HepG2 (cell line): ENCODE measurements at regions not wholly inside any gene's neighbourhood (a gene's known extent, or its start where the extent isn't known, plus 50 kb on each side); places are given as distances from the start of the nearest gene placed in this dataset.

Experiments
- ATAC-seq: fragments of 200-7000 bp; cut with Tn5 transposase; 3 replicates; pipeline ENCODE4 v1.9.1; 2020; ENCODE audit warnings: mild to moderate bottlenecking, moderate library complexity
- BruUV-seq: library from RNA; stranded (reverse); fragments of 400-500 nt; replicated peaks from 2 replicates; lab custom pipeline; 2021; lab: Mats Ljungman, UMichigan
- CTCF ChIA-PET: fragments of 300-600 bp; formaldehyde crosslinking; extraction: SDS; loops from one replicate; lab custom pipeline; 2021; ENCODE audit warnings: low total read pairs, inconsistent platforms, low intra/inter-chr PET ratio; lab: Yijun Ruan, JAX
- POLR2A ChIA-PET: fragments of 350-600 bp; sonication (Branson Sonifier 250); formaldehyde crosslinking; loops from one replicate; lab custom pipeline; 2020; ENCODE audit warnings: antibody characterized with exemption, inconsistent platforms; lab: Yijun Ruan, JAX
- DNase-seq: peaks from one replicate; pipeline ENCODE4 v3.0.0-alpha.2; 2015; ENCODE audit warnings: low spot score
- FAIRE-seq: peaks from 3 replicates; lab custom pipeline; 2011; peaks lifted over from hg19 to GRCh38; lab: Jason Lieb, UNC
- H2AFZ ChIP-seq: one replicate; pipeline ENCODE4 v1.6.1; 2011; ENCODE audit warnings: low read length, inconsistent platforms
- H3K27ac ChIP-seq: fragments of 300-600 bp; 3 replicates; pipeline ENCODE4 v1.8.0; 2011; ENCODE audit warnings: mixed run types, mild to moderate bottlenecking, mixed read lengths, low read length, inconsistent platforms; ENCODE audit not compliant: insufficient read depth; ENCODE audit errors: extremely low read length
- H3K27me3 ChIP-seq, 2 experiments: fragments of 200-600 bp in 1 of 2; 2 replicates in 1 of 2; 3 replicates in 1 of 2; pipeline versions ENCODE4 v1.6.0 to v1.8.0; 2011; ENCODE audit warnings: low read length in 2 of 2, mild to moderate bottlenecking in 2 of 2, moderate library complexity in 2 of 2, inconsistent platforms in 1 of 2; ENCODE audit not compliant: insufficient read depth in 2 of 2, control insufficient read depth in 1 of 2
- H3K36me3 ChIP-seq, 2 experiments: fragments of 200-600 bp in 1 of 2; replicated peaks in 1 of 2; 2 replicates in 1 of 2; 3 replicates in 1 of 2; pipeline versions ENCODE4 v1.5.1 to v1.8.0; 2011; ENCODE audit warnings: low read length in 2 of 2, inconsistent platforms in 1 of 2; ENCODE audit not compliant: insufficient read depth in 2 of 2, control insufficient read depth in 1 of 2
- H3K4me1 ChIP-seq: 2 replicates; pipeline ENCODE4 v1.5.1; 2012; ENCODE audit warnings: low read length, inconsistent platforms; ENCODE audit not compliant: insufficient read depth
- H3K4me2 ChIP-seq: 2 replicates; pipeline ENCODE4 v1.6.0; 2011; ENCODE audit warnings: low read depth, low read length, inconsistent platforms
- H3K4me3 ChIP-seq, 3 experiments: fragments of 200-600 bp in 1 of 3; sonication (generic), shearing (Covaris generic) in 1 of 3; replicated peaks in 1 of 3; 2 replicates each; pipeline ENCODE4 v1.5.1; 2011 to 2016; ENCODE audit warnings: low read length in 3 of 3, inconsistent platforms in 2 of 3, low read depth in 2 of 3, mild to moderate bottlenecking in 2 of 3, control low read depth in 1 of 3, mixed read lengths in 1 of 3; ENCODE audit not compliant: insufficient read depth in 1 of 3
- H3K79me2 ChIP-seq: one replicate; pipeline ENCODE4 v1.6.1; 2011; ENCODE audit warnings: low read length, inconsistent platforms; ENCODE audit not compliant: insufficient read depth
- H3K9ac ChIP-seq: 2 replicates; pipeline ENCODE4 v1.6.0; 2011; ENCODE audit warnings: mild to moderate bottlenecking, low read depth, low read length, inconsistent platforms; ENCODE audit not compliant: insufficient read depth
- H3K9me3 ChIP-seq: 2 replicates; pipeline ENCODE4 v1.5.1; 2012; ENCODE audit warnings: mild to moderate bottlenecking, low read length
- H4K20me1 ChIP-seq: 2 replicates; pipeline ENCODE4 v1.6.0; 2011; ENCODE audit warnings: inconsistent platforms, mild to moderate bottlenecking, low read length, moderate library complexity; ENCODE audit not compliant: insufficient read depth
- ATAD3A ChIP-seq: sonication (generic); formaldehyde crosslinking; IDR thresholded peaks from 2 replicates; pipeline ENCODE4 v1.4.0; 2020; ENCODE audit warnings: missing genetic modification reagents
- CEBPB ChIP-seq: IDR thresholded peaks from 2 replicates; pipeline ENCODE4 v1.6.1; 2011; ENCODE audit warnings: low read depth, low read length, improper control_type of control experiment, borderline replicate concordance
- FOXK2 ChIP-seq: fragments of 450-650 bp; IDR thresholded peaks from 2 replicates; pipeline ENCODE4 v1.6.1; 2016
- GATAD2A ChIP-seq: IDR thresholded peaks from 2 replicates; pipeline ENCODE4 v1.6.1; 2016
- HCFC1 ChIP-seq: fragments of 150-350 bp; IDR thresholded peaks from 2 replicates; pipeline ENCODE4 v1.6.1; 2014; ENCODE audit warnings: low read depth, low read length
- KDM1A ChIP-seq: IDR thresholded peaks from 2 replicates; pipeline ENCODE4 v1.6.1; 2016; ENCODE audit warnings: missing compliant biosample characterization
- KLF6 ChIP-seq: IDR thresholded peaks from 2 replicates; pipeline ENCODE4 v1.8.0; 2016; ENCODE audit warnings: missing biosample characterization, missing genetic modification reagents
- NCOA2 ChIP-seq: sonication (generic); formaldehyde crosslinking; IDR thresholded peaks from 2 replicates; pipeline ENCODE4 v1.8.0; 2022; ENCODE audit warnings: inconsistent platforms
- NCOA5 ChIP-seq: sonication (generic); formaldehyde crosslinking; IDR thresholded peaks from 2 replicates; pipeline ENCODE4 v1.4.0; 2020; ENCODE audit warnings: missing genetic modification reagents
- PAF1 ChIP-seq: IDR thresholded peaks from 2 replicates; pipeline ENCODE4 v1.6.1; 2016; ENCODE audit warnings: missing genetic modification reagents, missing compliant biosample characterization
- TBX3 ChIP-seq: fragments of 450-650 bp; IDR thresholded peaks from 2 replicates; pipeline ENCODE4 v1.6.1; 2017; ENCODE audit warnings: antibody characterized with exemption, mild to moderate bottlenecking, inconsistent platforms, borderline replicate concordance
- YEATS2 ChIP-seq: sonication (generic); formaldehyde crosslinking; IDR thresholded peaks from 2 replicates; pipeline ENCODE4 v1.4.0; 2020; ENCODE audit warnings: missing genetic modification reagents, borderline replicate concordance
- ZNF382 ChIP-seq: sonication (generic); formaldehyde crosslinking; IDR thresholded peaks from 2 replicates; pipeline ENCODE4 v1.5.0; 2020; ENCODE audit warnings: missing genetic modification reagents, mild to moderate bottlenecking, borderline replicate concordance
- ZNF430 ChIP-seq: sonication (generic); formaldehyde crosslinking; IDR thresholded peaks from 2 replicates; pipeline ENCODE4 v1.9.0; 2021; ENCODE audit warnings: mild to moderate bottlenecking, missing genetic modification reagents
- ZNF773 ChIP-seq: sonication (generic); formaldehyde crosslinking; IDR thresholded peaks from 2 replicates; pipeline ENCODE4 v1.4.0; 2020; ENCODE audit warnings: missing genetic modification reagents, borderline replicate concordance
- ZNF816 ChIP-seq: sonication (generic); formaldehyde crosslinking; IDR thresholded peaks from 2 replicates; pipeline ENCODE4 v1.8.0; 2022; ENCODE audit warnings: missing genetic modification reagents, mild to moderate bottlenecking, borderline replicate concordance
- ZSCAN5A ChIP-seq: sonication (generic); formaldehyde crosslinking; IDR thresholded peaks from 2 replicates; pipeline ENCODE4 v1.8.0; 2022; ENCODE audit warnings: mild to moderate bottlenecking, missing genetic modification reagents, borderline replicate concordance
- WGBS: methylation state at CpG from one replicate; pipeline ENCODE4 v1.1.6; 2017; ENCODE audit warnings: low lambda C conversion rate; 5-methylcytosine and 5-hydroxymethylcytosine counted together
- in situ Hi-C: cut with HindIII; loops from 2 replicates; pipeline ENCODE4 v1.10.0; 2017; ENCODE audit warnings: low pct_unique_long_range_greater_than_20kb; ENCODE audit not compliant: extremely low pct_ligation_motif_present
- intact Hi-C: fragments of 100-400 bp; cut with micrococcal nuclease; formaldehyde crosslinking; loops from one replicate; pipeline ENCODE4 v1.10.0; 2022; ENCODE audit not compliant: unreplicated experiment

GRCh38 chr6:4666886-4667513, 109.2 kb upstream of the CDYL start:
- intact Hi-C loops (no loop called here), in situ Hi-C loops (no loop called here)
- Histone ChIP-seq H3K27me3 (peaks cover 0 to 36% of the 10 kb centered on the region in 2 experiments; a peak in 2 of 5 replicates), H3K4me2 (no peak overlapping the region), H3K4me1 (no peaks in the 10 kb centered on the region), H2AFZ (no peak overlapping the region)
- WGBS = 6% methylated on average over 3 of the region's 3 CpGs
- ChIA-PET CTCF (no interaction called here), POLR2A (no interaction called here)
- TF ChIP-seq KDM1A (CRISPR knock-in tag) = no peak
- TF ChIP-seq YEATS2 = no peak
- TF ChIP-seq CEBPB = no peak
- TF ChIP-seq ATAD3A (CRISPR knock-in tag) = no peak
- TF ChIP-seq NCOA2 (CRISPR knock-in tag) = no peak
- TF ChIP-seq ZSCAN5A = no peak
- no peak for TF ChIP-seq ZNF430
- no peak for TF ChIP-seq ZNF382 (CRISPR knock-in tag)
- TF ChIP-seq PAF1 (CRISPR knock-in tag) = no peak
- no peak for TF ChIP-seq TBX3
- TF ChIP-seq HCFC1 = no peak
- no peak for TF ChIP-seq KLF6 (CRISPR knock-in tag)
- no peak for TF ChIP-seq NCOA5 (CRISPR knock-in tag)
- TF ChIP-seq GATAD2A (CRISPR knock-in tag) = no peak
- no peak for TF ChIP-seq ZNF773 (CRISPR knock-in tag)
- no peak for TF ChIP-seq FOXK2
- no peak for TF ChIP-seq ZNF816 (CRISPR knock-in tag)
- TF ChIP-seq, all 625 proteins: peak for 0
- no peak overlapping the region for H3K27ac ChIP-seq
- H3K36me3 ChIP-seq = no peaks in the 10 kb centered on the region
- H3K4me3 ChIP-seq = no peak overlapping the region
- no peaks in the 10 kb centered on the region for H3K9me3 ChIP-seq
- no peaks in the 10 kb centered on the region for H3K79me2 ChIP-seq
- no peak for ATAC-seq
- no peaks in the 10 kb centered on the region for H4K20me1 ChIP-seq
- no peak overlapping the region for H3K9ac ChIP-seq
- no TSS peak for BruUV-seq
- FAIRE-seq = no peak
- DNase-seq = no peak
